Gastroesophageal sphincter (tissue), 4 donors: ENCODE measurements at regions not wholly inside any gene's neighbourhood (a gene's known extent, or its start where the extent isn't known, plus 50 kb on each side); places are given as distances from the start of the nearest gene placed in this dataset.

Experiments used
- ATAC-seq: fragments of 150-250 bp; one replicate; pipeline ENCODE4 v1.9.1; 2016; ENCODE audit warnings: mild to moderate bottlenecking, moderate library complexity
- H3K27ac ChIP-seq, 4 donors: fragments of 200-600 bp; sonication (generic) in 3 of 4; 1 replicate in 3 of 4; 2 replicates in 1 of 4; pipeline ENCODE4 v1.5.1; 2016 to 2019
- H3K27me3 ChIP-seq: fragments of 200-600 bp; sonication (generic); one replicate; pipeline ENCODE4 v1.5.1; 2019
- H3K36me3 ChIP-seq, 2 donors: fragments of 200-600 bp; sonication (generic); one replicate each; pipeline ENCODE4 v1.5.1; 2019; ENCODE audit warnings: control low read depth in 1 of 2
- H3K4me1 ChIP-seq, 3 donors: fragments of 200-600 bp; sonication (generic); 1 replicate in 2 of 3; 2 replicates in 1 of 3; pipeline ENCODE4 v1.5.1; 2016 to 2019; ENCODE audit warnings: control low read depth in 2 of 3
- H3K4me3 ChIP-seq, 2 donors: fragments of 200-600 bp; sonication (generic); one replicate each; pipeline ENCODE4 v1.5.1; 2019; ENCODE audit warnings: mild to moderate bottlenecking in 1 of 2, moderate library complexity in 1 of 2
- H3K9me3 ChIP-seq, 3 donors: fragments of 200-600 bp; sonication (generic); one replicate each; pipeline ENCODE4 v1.5.1; 2017 to 2019; ENCODE audit warnings: control low read depth in 2 of 3
- EP300 ChIP-seq: sonication (generic); formaldehyde crosslinking; IDR thresholded peaks from one replicate; pipeline ENCODE4 v1.6.1; 2017; ENCODE audit warnings: antibody characterized with exemption, mild to moderate bottlenecking
- POLR2A ChIP-seq, 2 donors: fragments of 450-650 bp; IDR thresholded peaks; one replicate each; pipeline ENCODE4 v1.6.1; 2017; ENCODE audit warnings: antibody characterized with exemption in 2 of 2, mild to moderate bottlenecking in 2 of 2, moderate library complexity in 1 of 2
- POLR2AphosphoS5 ChIP-seq: sonication (generic); formaldehyde crosslinking; IDR thresholded peaks from one replicate; pipeline ENCODE4 v1.6.1; 2017; ENCODE audit warnings: antibody characterized with exemption
- WGBS, 2 donors: methylation state at CpG; one replicate each; pipeline ENCODE4 v1.1.5; 2018; ENCODE audit warnings: low coverage in 1 of 2; 5-methylcytosine and 5-hydroxymethylcytosine counted together
- TF ChIP-seq, protein P1 (sequence below), 4 experiments: fragments of 200-600 bp in 2 of 4; fragments of 450-650 bp in 2 of 4; sonication (generic) in 1 of 4; IDR thresholded peaks; one replicate each; pipeline ENCODE4 v1.5.1; 2017 to 2019; ENCODE audit warnings: antibody characterized with exemption in 4 of 4, mild to moderate bottlenecking in 2 of 4, moderate library complexity in 2 of 4

DNA sequence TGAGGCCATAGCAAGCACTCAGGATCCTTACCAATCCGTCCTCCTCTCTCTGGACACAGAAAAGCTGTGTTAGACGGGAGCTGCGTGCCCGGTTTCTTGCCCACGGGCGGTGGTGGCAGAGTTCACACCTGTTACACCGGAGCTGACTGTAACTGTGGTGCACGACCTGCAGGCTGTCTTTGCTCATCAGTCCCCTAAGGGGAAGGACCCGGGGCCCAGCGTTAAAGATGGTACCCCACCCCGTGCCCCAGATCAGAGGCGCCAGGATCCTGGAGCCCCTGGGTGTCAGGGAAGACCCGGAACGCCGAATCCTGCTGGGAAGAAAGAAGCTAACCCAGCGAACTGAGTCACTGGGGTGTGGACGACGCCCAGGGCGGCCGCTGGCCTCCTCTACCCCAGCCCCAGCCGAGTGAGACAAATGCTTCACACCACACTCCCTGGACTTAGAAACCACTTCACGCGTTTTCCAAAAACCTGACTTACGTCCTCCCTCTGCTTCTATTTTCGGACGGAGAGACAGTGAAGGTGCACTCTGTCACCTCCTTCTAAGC, 293.6 kb upstream of the SALL3 start:
- WGBS, 2 donors: 78 to 100% methylated on average over 1 to 6 of the region's 26 CpGs
- H3K36me3 ChIP-seq: no peaks in the 10 kb centered on the region
- no peak for ATAC-seq

DNA sequence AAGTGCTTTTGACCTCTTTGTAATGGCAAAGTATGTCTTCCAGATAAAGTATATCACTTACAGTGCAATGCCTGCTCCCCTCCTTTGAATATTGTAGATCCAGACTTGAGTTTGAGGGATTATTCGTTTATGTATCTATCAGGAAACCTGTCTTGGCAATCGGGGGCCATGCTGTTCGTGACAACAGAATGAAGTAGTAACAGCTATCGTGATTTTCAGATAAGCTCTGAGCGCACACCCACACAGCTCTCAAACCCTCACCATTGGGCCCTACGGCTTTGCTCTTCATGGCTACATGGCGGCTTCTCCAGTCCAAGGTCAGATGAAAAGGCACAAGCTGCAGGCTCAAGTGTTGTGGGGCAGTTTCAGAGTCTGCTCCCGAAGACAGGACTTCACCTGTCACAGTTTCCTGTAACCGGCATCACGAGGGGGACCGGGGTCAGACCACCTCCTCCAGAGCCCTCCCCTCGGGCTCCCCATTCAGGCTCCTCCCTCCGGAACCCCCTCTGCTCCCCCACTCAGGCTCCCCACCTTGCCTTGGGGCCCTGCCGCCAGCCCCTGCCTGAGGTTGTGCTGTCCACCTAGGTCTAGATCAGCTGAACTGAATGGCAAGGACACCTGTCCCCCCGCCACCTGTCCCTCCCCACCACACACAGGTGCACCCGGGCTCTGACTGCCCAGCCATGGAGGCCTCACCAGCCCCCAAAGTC, 292.5 kb upstream of the SALL3 start:
- no peak overlapping the region for H3K27ac ChIP-seq
- H3K27me3 ChIP-seq: peaks cover 9% of the 10 kb centered on the region
- H3K9me3 ChIP-seq: no peaks in the 10 kb centered on the region
- ATAC-seq: no peak
- 79 to 83% methylated on average over 1 to 3 of the region's 16 CpGs for WGBS, 2 donors
- H3K4me3 ChIP-seq: no peak overlapping the region
- TF ChIP-seq EP300: no peak
- TF ChIP-seq, protein P1, sequence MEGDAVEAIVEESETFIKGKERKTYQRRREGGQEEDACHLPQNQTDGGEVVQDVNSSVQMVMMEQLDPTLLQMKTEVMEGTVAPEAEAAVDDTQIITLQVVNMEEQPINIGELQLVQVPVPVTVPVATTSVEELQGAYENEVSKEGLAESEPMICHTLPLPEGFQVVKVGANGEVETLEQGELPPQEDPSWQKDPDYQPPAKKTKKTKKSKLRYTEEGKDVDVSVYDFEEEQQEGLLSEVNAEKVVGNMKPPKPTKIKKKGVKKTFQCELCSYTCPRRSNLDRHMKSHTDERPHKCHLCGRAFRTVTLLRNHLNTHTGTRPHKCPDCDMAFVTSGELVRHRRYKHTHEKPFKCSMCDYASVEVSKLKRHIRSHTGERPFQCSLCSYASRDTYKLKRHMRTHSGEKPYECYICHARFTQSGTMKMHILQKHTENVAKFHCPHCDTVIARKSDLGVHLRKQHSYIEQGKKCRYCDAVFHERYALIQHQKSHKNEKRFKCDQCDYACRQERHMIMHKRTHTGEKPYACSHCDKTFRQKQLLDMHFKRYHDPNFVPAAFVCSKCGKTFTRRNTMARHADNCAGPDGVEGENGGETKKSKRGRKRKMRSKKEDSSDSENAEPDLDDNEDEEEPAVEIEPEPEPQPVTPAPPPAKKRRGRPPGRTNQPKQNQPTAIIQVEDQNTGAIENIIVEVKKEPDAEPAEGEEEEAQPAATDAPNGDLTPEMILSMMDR (IDR thresholded peaks at IDR 0.05): no peak
- TF ChIP-seq POLR2AphosphoS5: no peak
- TF ChIP-seq POLR2A (IDR thresholded peaks at IDR 0.05): no peak
- no peaks in the 10 kb centered on the region for H3K4me1 ChIP-seq
- no peaks in the 10 kb centered on the region for H3K36me3 ChIP-seq

More for the DNA sequence above, 293.6 kb upstream of the SALL3 start:
- no peaks in the 10 kb centered on the region for H3K4me1 ChIP-seq
- no peak overlapping the region for H3K4me3 ChIP-seq
- no peaks in the 10 kb centered on the region for H3K9me3 ChIP-seq
- TF ChIP-seq, protein P1 (IDR thresholded peaks at IDR 0.05): no peak
- no peak for TF ChIP-seq EP300
- peaks cover 9% of the 10 kb centered on the region for H3K27me3 ChIP-seq
- no peak overlapping the region for H3K27ac ChIP-seq

DNA sequence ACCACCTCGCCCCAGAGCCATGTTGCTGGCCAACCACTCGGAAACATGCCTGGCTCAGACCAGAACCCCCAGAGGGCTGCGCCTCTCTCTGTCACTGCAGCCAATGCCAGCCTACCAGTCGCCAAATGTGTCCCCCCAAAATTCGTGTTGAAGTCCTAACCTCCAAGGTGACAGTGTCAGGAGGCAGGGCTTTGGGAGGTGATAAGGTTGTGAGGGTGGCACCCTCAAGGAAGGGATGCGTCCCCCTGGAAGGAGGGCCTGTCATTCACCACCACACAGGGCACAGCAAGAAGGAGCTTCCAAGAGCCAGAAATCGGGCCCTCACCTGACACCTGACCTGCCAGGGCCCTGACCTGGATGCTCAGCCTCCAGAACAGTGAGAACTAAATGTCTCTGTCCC, 291.9 kb upstream of the SALL3 start:
- no peak for TF ChIP-seq EP300
- no peak for TF ChIP-seq POLR2AphosphoS5
- 83 to 93% methylated on average over 1 to 3 of the region's 7 CpGs for WGBS, 2 donors
- H3K9me3 ChIP-seq: no peaks in the 10 kb centered on the region
- H3K4me3 ChIP-seq: no peak overlapping the region
- H3K27me3 ChIP-seq: peaks cover 11% of the 10 kb centered on the region
- no peak overlapping the region for H3K27ac ChIP-seq
- no peaks in the 10 kb centered on the region for H3K36me3 ChIP-seq
- ATAC-seq: no peak
- no peaks in the 10 kb centered on the region for H3K4me1 ChIP-seq

DNA sequence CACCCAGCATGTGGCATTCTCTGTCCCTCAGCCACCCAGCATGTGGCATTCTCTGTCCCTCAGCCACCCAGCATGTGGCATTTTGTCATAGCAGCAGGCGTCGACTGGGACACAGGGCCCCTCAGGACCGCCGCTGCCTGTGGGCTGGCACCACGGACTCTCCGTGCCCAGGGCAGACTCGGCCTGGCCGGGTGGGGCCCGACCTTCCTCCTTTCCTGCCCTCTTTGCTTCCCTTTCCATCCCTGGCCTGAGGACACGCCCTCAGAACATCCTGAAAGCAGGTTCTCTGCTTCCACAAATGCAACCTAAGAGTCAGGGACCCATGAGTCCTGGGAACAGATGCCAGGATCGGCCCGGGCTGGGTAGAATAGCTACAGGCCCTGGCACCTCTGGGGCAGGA, 291.4 kb upstream of the SALL3 start:
- ATAC-seq: no peak
- H3K27me3 ChIP-seq: peaks cover 11% of the 10 kb centered on the region
- no peaks in the 10 kb centered on the region for H3K9me3 ChIP-seq
- H3K27ac ChIP-seq: no peak overlapping the region
- no peak overlapping the region for H3K4me3 ChIP-seq
- no peaks in the 10 kb centered on the region for H3K4me1 ChIP-seq
- no peaks in the 10 kb centered on the region for H3K36me3 ChIP-seq
- TF ChIP-seq EP300 (no peak), POLR2AphosphoS5 (no peak), POLR2A (IDR thresholded peaks at IDR 0.05) (no peak)
- TF ChIP-seq, protein P1 (IDR thresholded peaks at IDR 0.05): no peak
- 67% methylated on average over 3 of the region's 12 CpGs; no CpG with 5 or more reads in 1 of the 2 donors for WGBS, 2 donors

DNA sequence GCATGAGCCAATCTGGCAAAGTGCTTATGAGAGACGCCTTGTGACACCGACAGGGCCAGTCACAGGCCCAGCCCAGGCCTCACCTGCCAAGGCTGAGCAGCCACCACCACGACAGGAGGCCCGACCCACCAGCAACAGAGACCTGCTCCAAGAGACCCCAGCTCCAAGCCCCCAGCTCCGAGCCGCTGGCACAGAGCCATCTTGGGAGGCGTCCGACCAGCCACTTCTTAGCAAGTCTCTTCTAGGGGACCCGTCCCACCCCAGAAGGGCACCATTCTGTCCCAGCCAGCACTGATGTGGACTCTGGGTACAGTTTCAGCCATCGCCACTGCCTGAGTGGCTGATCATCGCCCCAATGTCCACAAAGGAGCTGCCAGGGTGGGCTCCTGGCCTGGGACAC, 290.7 kb upstream of the SALL3 start:
- ATAC-seq: no peak
- peaks cover 4% of the 10 kb centered on the region for H3K27me3 ChIP-seq
- TF ChIP-seq POLR2A (IDR thresholded peaks at IDR 0.05) (no peak), POLR2AphosphoS5 (no peak), EP300 (no peak)
- TF ChIP-seq, protein P1 (IDR thresholded peaks at IDR 0.05): no peak
- no peak overlapping the region for H3K4me3 ChIP-seq
- no peaks in the 10 kb centered on the region for H3K36me3 ChIP-seq
- no peaks in the 10 kb centered on the region for H3K9me3 ChIP-seq
- WGBS, 2 donors: no CpG with 5 or more reads among the region's 11 CpGs
- H3K4me1 ChIP-seq: no peaks in the 10 kb centered on the region
- no peak overlapping the region for H3K27ac ChIP-seq
